OCI-LY3 (cell line): ENCODE measurements at regions not wholly inside any gene's neighbourhood (a gene's known extent, or its start where the extent isn't known, plus 50 kb on each side); places are given as distances from the start of the nearest gene placed in this dataset.

Experiments used
- H2AFZ ChIP-seq: fragments of 200-600, 300-600 bp; shearing (Covaris generic); 2 replicates; pipeline ENCODE4 v1.6.0; 2014; ENCODE audit warnings: antibody characterized with exemption, low read depth, low read length
- H3K27ac ChIP-seq: fragments of 200-600, 300-600 bp; sonication (generic); 2 replicates; pipeline ENCODE4 v1.5.1; 2014; ENCODE audit warnings: mild to moderate bottlenecking, low read length, moderate library complexity, mixed read lengths
- H3K27me3 ChIP-seq: fragments of 200-600, 300-600 bp; sonication (generic); 2 replicates; pipeline ENCODE4 v1.6.1; 2014; ENCODE audit warnings: low read depth, low read length, mixed read lengths
- H3K36me3 ChIP-seq: fragments of 200-600, 300-600 bp; sonication (generic); replicated peaks from 2 replicates; pipeline ENCODE3; 2014; ENCODE audit warnings: low read depth, low read length, mixed read lengths
- H3K4me1 ChIP-seq: fragments of 300-600, 200-600 bp; sonication (generic); 2 replicates; pipeline ENCODE4 v1.6.1; 2014; ENCODE audit warnings: low read length, mixed read lengths
- H3K4me2 ChIP-seq: fragments of 200-600, 300-600 bp; sonication (generic); 2 replicates; pipeline ENCODE4 v1.6.1; 2014; ENCODE audit warnings: low read length, mixed read lengths
- H3K4me3 ChIP-seq: fragments of 300-600, 200-600 bp; sonication (generic); 2 replicates; pipeline ENCODE4 v1.5.1; 2014; ENCODE audit warnings: antibody characterized with exemption, mild to moderate bottlenecking, low read length, moderate library complexity
- H3K79me2 ChIP-seq: fragments of 300-600, 200-600 bp; shearing (Covaris generic); 2 replicates; pipeline ENCODE4 v1.6.1; 2014; ENCODE audit warnings: mild to moderate bottlenecking, low read length, mixed read lengths
- H3K9ac ChIP-seq: fragments of 300-600, 200-600 bp; shearing (Covaris generic); 2 replicates; pipeline ENCODE4 v1.6.0; 2014; ENCODE audit warnings: mild to moderate bottlenecking, low read length, moderate library complexity
- H3K9me3 ChIP-seq: fragments of 200-600, 300-600 bp; shearing (Covaris generic); 2 replicates; pipeline ENCODE4 v1.6.1; 2014; ENCODE audit warnings: low read length, mixed read lengths; ENCODE audit not compliant: insufficient read depth
- H4K20me1 ChIP-seq: fragments of 200-600, 300-600 bp; sonication (generic); 2 replicates; pipeline ENCODE4 v1.6.1; 2016; ENCODE audit warnings: low read length, mixed read lengths; ENCODE audit not compliant: insufficient read depth
- CTCF ChIP-seq: fragments of 200-600, 300-600 bp; sonication (generic); IDR thresholded peaks from 2 replicates; pipeline ENCODE4 v1.5.1; 2014; ENCODE audit warnings: antibody characterized with exemption, low read length, low read depth
- EZH2phosphoT487 ChIP-seq: fragments of 200-600 bp; shearing (Covaris generic); IDR thresholded peaks from 2 replicates; pipeline ENCODE4 v1.6.1; 2018; ENCODE audit warnings: antibody characterized with exemption, mixed run types, low read depth

DNA sequence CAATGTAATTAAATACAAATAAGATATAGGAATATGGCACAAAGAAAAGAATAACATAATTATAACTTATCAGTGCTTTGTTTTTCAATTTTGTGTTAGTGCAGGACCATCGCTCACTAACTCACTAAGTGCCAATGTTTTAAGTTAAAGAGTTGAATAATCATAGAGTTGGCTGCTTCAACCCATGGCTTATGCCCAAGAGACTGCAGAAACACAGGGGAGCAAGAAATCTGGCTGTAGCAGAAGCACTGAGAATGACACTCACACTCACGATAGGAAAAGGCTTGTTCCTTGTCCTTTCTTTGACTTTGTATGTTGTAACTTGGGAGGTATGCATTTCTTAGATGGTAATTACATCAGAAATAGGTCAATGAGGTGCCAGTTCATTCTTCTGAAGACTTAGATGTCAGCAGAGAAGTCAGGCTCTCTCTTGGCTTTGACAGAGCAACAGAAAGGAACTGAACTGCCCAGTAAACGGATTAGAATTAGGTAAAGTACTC is 852.2 kb downstream of the LRRTM4 start:
- H2AFZ ChIP-seq = no peak overlapping the region
- no peak overlapping the region for H3K4me3 ChIP-seq
- no peaks in the 10 kb centered on the region for H3K79me2 ChIP-seq
- H3K36me3 ChIP-seq = no peaks in the 10 kb centered on the region
- no peak overlapping the region for H3K4me2 ChIP-seq
- H4K20me1 ChIP-seq = no peaks in the 10 kb centered on the region
- TF ChIP-seq CTCF (no peak), EZH2phosphoT487 (no peak)
- no peaks in the 10 kb centered on the region for H3K27me3 ChIP-seq
- H3K9ac ChIP-seq = no peak overlapping the region
- H3K4me1 ChIP-seq = no peaks in the 10 kb centered on the region
- no peak overlapping the region for H3K27ac ChIP-seq
- no peaks in the 10 kb centered on the region for H3K9me3 ChIP-seq

GRCh38 chr2:76668279-76668678 is 853.9 kb downstream of the LRRTM4 start:
- no peaks in the 10 kb centered on the region for H3K4me1 ChIP-seq
- H3K36me3 ChIP-seq = no peaks in the 10 kb centered on the region
- no peaks in the 10 kb centered on the region for H4K20me1 ChIP-seq
- H3K4me2 ChIP-seq = no peak overlapping the region
- no peaks in the 10 kb centered on the region for H3K27me3 ChIP-seq
- no peak overlapping the region for H3K4me3 ChIP-seq
- H3K27ac ChIP-seq = no peak overlapping the region
- no peaks in the 10 kb centered on the region for H3K79me2 ChIP-seq
- H2AFZ ChIP-seq = no peak overlapping the region
- no peaks in the 10 kb centered on the region for H3K9me3 ChIP-seq
- no peak overlapping the region for H3K9ac ChIP-seq
- TF ChIP-seq EZH2phosphoT487 (no peak), CTCF (no peak)

DNA sequence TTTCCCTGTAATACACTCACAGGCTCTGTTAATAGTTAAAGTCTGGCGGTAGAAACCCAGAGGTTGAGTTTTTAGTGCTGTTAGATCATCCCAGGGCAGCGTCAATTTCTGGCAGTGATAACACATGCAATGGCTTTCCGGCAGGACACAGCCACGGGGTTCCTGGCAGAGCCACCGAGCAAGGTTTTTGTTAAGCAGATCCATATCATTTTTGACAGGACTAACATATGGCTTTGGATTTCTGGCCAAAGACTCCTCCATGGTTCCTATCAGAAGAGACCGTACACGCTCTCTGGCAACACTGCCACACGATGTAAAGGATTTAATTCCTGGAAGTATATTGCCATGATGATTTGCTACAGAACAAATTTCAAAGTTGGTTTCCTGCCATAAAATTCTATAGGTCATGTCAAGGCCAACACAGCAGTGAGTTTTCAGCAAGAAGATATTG is 854.3 kb downstream of the LRRTM4 start:
- no peak overlapping the region for H3K4me3 ChIP-seq
- no peaks in the 10 kb centered on the region for H3K9me3 ChIP-seq
- H3K27ac ChIP-seq = no peak overlapping the region
- H3K9ac ChIP-seq = no peak overlapping the region
- H4K20me1 ChIP-seq = no peaks in the 10 kb centered on the region
- H3K4me2 ChIP-seq = no peak overlapping the region
- H2AFZ ChIP-seq = no peak overlapping the region
- no peaks in the 10 kb centered on the region for H3K4me1 ChIP-seq
- no peaks in the 10 kb centered on the region for H3K36me3 ChIP-seq
- H3K79me2 ChIP-seq = no peaks in the 10 kb centered on the region
- no peaks in the 10 kb centered on the region for H3K27me3 ChIP-seq
- TF ChIP-seq EZH2phosphoT487 (no peak), CTCF (no peak)

- Histone ChIP-seq H2AFZ (no peak overlapping the region), H3K27me3 (no peaks in the 10 kb centered on the region), H3K9me3 (no peaks in the 10 kb centered on the region), H3K79me2 (no peaks in the 10 kb centered on the region), H3K4me1 (no peaks in the 10 kb centered on the region), H3K9ac (no peak overlapping the region), H3K4me2 (no peak overlapping the region), H4K20me1 (no peaks in the 10 kb centered on the region), H3K4me3 (no peak overlapping the region), H3K36me3 (no peaks in the 10 kb centered on the region), H3K27ac (no peak overlapping the region)
- TF ChIP-seq CTCF = no peak
- TF ChIP-seq EZH2phosphoT487 = no peak
These were observed 880.0 kb downstream of the LRRTM4 start for GRCh38 chr2:76642129-76642528.
